HG03039 (cell line): ENCODE measurements at regions not wholly inside any gene's neighbourhood (a gene's known extent, or its start where the extent isn't known, plus 50 kb on each side); places are given as distances from the start of the nearest gene placed in this dataset.

Source experiments
- ATAC-seq: cut with Tn5 transposase; IDR thresholded peaks from one replicate; pipeline ENCODE4 v1.9.1; 2021; ENCODE audit warnings: mild to moderate bottlenecking, moderate library complexity; ENCODE audit not compliant: unreplicated experiment

- no peak for ATAC-seq
Measured at GRCh38 chr10:107418085-107418806, 253.7 kb upstream of the SORCS1 start.

- no peak for ATAC-seq
Measured at GRCh38 chr10:107417446-107417845, 252.9 kb upstream of the SORCS1 start.

- no peak for ATAC-seq
Measured at GRCh38 chr10:107415446-107415845, 250.9 kb upstream of the SORCS1 start.

- ATAC-seq: no peak
Measured at GRCh38 chr10:107413971-107414370, 249.5 kb upstream of the SORCS1 start.

GRCh38 chr10:107409522-107409921 lies 245.0 kb upstream of the SORCS1 start:
- ATAC-seq: no peak

- no peak for ATAC-seq
Measured at GRCh38 chr10:107398115-107398514, 233.6 kb upstream of the SORCS1 start.

- ATAC-seq: no peak
Measured at GRCh38 chr10:107391901-107392300, 227.4 kb upstream of the SORCS1 start.

- ATAC-seq: no peak
Measured at GRCh38 chr10:107390563-107390962, 226.1 kb upstream of the SORCS1 start.

- no peak for ATAC-seq
Measured at GRCh38 chr10:107383357-107383756, 218.9 kb upstream of the SORCS1 start.

- no peak for ATAC-seq
Measured at GRCh38 chr10:107379601-107380000, 215.1 kb upstream of the SORCS1 start.

- ATAC-seq: no peak
Measured at GRCh38 chr10:107371801-107372200, 207.3 kb upstream of the SORCS1 start.

GRCh38 chr10:107364872-107365271 lies 200.4 kb upstream of the SORCS1 start:
- no peak for ATAC-seq

GRCh38 chr10:107362306-107362705 lies 197.8 kb upstream of the SORCS1 start:
- no peak for ATAC-seq

- no peak for ATAC-seq
Measured at GRCh38 chr10:107357033-107357432, 192.5 kb upstream of the SORCS1 start.

GRCh38 chr10:107356396-107356795 lies 191.9 kb upstream of the SORCS1 start:
- no peak for ATAC-seq

GRCh38 chr10:107342711-107343110 lies 178.2 kb upstream of the SORCS1 start:
- ATAC-seq: no peak

GRCh38 chr10:107341281-107341680 lies 176.8 kb upstream of the SORCS1 start:
- no peak for ATAC-seq

- ATAC-seq: no peak
Measured at GRCh38 chr10:107340326-107340725, 175.8 kb upstream of the SORCS1 start.

GRCh38 chr10:107336061-107336460 lies 171.6 kb upstream of the SORCS1 start:
- no peak for ATAC-seq

- ATAC-seq: no peak
Measured at GRCh38 chr10:107317592-107317991, 153.1 kb upstream of the SORCS1 start.

GRCh38 chr10:107303203-107303602 lies 138.7 kb upstream of the SORCS1 start:
- ATAC-seq: no peak

- no peak for ATAC-seq
Measured at GRCh38 chr10:107299606-107300005, 135.1 kb upstream of the SORCS1 start.

- no peak for ATAC-seq
Measured at GRCh38 chr10:107284187-107284586, 119.7 kb upstream of the SORCS1 start.
